ENCODE measurements at regions not wholly inside any gene's neighbourhood (a gene's known extent, or its start where the extent isn't known, plus 50 kb on each side); places are given as distances from the start of the nearest gene placed in this dataset.

DNA sequence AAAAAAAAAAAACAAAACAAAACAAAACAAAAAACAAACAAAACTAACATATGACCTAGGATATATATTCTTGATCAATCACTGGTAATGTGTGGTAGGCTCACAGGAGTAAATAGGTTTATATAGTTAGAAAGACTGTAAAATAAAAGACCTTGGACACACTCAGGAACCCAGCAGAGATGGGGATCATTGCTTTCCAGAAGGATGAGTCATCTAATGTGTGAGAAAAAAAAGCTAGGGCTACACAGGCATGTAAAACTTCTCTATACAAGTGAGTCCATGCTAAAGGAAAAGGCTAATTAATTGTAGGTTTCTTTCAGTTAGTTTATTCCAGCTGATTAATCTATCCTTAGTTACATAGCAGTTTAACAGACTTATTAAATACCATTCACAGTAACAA, 710.3 kb upstream of the ARPP21 start:
- no peak for DNase-seq

- no peak for DNase-seq
Measured at GRCh38 chr3:34934660-34935059, 704.7 kb upstream of the ARPP21 start.

DNA sequence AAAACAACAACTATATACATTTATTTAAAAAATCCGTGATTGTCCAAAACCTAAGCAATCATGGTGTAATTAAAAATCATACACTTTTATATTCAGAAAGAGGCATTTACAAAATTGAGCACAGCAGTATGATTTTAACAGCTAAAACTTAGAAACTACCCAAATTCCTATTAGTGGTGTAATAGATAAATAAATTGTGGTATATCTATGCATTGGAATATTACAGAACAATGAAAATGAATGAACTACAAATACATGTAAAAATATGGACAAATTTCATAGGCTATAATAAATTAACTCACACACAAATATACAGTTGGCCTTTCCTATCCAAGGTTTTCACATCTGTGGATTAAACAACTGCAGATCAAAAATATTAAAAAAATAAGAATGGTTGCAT, 700.5 kb upstream of the ARPP21 start:
- no peak for DNase-seq

DNA sequence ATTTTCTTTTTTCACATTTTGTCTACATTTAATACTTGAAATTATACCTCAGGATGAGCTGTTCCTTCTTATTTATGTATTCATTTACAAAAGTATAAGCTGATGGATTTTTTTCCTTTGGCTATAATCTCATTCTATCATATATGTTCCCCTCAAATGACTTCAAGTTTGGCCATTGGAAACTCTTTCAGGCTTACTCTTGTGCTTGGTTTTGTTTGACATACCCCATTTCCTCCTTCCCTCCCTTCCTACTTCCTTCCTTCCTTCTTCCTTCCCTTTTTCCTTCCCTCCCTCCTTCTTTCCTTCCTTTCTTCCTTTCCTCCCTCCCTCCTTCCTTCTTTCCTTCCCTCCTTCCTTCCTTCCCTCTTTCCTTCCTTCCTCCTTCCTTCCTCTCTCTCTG, 697.1 kb upstream of the ARPP21 start:
- no peak for DNase-seq

GRCh38 chr3:34947834-34948233, 691.5 kb upstream of the ARPP21 start:
- no peak for DNase-seq

DNA sequence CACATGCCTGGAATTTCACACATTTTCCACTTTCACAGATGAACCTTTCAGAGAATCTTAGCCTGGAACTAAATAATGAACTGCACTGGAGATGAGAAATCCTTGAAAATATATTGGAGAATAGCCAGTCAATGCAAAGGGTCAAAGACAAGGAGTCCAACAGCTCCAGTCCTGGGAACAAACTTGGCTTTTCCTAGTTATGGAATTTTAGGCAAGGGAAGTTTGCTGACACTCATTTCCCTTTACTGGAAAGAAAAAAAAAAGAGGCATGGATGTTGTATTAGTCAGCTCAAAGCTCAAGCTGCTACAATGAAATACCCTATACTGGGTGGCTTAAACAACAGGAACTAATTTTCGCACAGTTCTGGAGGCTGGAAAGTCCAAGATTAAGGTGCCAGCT, 690.8 kb upstream of the ARPP21 start:
- DNase-seq: no peak

DNA sequence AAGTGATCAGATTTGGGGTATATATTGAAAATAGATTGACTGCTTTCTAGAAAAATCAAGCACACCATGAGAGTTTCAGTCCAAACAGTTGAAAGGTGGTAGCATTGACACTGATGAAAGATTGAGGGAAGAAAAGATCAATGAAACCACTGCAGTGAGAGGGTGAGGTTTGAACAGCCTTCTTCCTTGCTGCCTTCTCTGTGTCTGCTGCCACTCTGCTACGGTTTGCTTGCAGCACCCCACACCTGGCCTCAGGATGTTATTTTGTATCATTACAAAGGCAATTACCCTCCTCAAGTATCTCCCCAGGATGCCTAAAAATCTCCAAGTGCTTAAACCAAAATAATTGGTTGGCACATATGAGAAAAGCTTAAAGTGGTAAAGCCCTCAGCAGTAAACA, 683.6 kb upstream of the ARPP21 start:
- no peak for DNase-seq

DNA sequence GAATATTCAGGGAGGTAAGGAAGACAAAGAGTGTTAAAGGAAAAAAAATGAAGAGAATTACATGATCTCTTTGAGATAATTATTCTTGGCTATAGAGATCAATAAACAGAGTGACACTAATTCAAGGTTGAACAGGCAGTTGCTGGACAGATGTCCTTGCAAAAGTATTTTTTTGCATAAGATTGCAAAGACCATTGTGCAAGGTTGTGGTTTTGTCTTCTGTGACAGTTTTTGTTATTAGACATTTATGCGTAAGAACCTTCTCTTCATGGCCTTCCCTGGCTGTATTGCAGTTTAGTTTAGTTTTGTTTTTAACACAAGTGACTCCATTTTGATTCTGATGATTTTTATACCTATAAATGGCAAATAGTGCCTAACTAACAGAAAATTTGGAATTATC, 682.8 kb upstream of the ARPP21 start:
- no peak for DNase-seq

DNA sequence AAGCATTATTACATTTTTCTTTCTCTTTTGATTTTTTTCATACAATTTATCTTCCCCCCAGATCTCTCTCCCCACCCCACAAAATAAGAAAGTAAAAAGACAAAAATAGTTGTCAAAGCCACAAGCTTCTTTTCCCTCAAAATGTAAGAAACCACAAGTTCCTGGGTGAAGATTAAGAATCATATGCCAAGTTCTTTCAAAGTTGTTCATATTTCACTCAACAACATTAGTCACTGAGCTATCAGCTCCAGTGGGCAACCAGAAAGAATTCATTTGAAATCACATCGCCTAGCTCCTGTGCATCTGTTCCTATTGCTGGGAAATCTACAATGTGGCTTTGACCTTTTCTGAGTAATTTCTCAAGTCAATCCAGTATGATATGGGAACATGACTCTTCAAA, 681.6 kb upstream of the ARPP21 start:
- no peak for DNase-seq

DNA sequence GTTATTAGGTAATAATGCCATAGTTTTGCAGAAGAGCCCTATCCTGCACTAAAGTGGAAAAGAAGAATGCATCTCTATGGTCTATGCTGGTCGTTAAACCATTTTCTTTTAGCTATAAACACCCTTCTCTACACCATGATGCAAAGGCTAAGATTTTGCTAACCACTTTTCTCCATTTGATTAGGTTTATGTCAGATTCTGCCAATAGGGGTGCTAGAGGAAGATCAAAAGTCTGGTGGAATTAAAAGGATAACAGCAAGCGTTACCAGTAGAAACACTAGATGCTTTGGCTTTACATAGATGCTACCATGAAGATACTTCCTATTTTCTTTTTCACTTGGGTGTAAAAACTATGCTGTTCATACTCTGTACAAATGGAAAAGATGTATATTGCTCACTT, 669.8 kb upstream of the ARPP21 start:
- no peak for DNase-seq

DNA sequence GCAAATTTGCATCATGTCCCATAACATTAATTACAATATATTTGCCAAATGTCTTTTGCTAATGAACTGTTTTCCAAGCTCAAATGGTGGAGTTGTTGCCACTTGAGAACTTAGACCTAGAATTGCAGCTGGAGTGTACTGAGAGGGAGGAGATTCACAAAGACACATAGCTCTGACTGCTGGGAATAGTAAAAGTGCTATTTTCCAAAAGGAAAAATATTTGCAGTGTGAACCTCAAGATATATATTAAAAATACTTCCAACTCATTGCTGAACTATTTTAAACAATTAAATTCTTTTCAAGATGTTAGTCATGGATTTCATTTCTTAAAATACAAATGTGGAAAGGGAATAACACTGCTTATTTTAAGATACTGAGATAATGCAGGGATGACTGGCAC, 666.8 kb upstream of the ARPP21 start:
- DNase-seq: no peak

DNA sequence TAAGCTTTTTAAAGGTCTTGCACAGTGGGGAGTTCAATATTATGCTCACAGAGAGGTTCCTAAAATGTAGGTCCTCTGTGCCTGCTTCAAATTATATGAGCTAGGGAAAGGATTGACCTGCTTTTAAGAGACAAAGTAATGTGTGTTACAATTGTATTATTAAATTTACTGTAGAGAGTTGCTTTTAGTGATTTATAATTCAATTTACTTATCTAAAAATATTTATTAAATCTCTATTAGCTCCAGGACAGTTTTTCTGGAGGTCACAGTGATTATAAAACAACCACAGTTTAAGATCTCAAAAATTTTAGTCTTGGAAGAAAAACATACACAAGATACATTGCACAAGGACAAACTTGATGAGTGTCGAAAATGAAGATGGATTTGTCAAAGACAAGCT, 665.7 kb upstream of the ARPP21 start:
- DNase-seq: no peak

DNA sequence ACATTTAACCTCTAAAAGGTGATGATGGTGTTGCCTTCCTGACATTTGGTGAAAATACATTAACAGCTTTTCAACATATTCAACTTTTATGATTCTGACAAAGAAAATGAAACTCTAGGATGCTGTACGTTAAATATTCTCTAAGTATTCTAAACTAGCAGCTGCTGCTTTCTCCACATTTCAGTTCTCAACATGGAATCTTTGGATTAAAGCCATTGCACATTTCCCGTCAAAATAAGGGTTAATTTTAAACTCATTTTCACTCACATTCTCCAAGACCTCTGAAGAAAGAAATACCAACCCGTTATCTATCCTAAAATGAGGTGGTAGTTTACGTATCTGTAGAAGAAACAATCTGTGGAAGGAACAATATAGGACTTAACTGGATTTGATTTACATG, 655.7 kb upstream of the ARPP21 start:
- DNase-seq: no peak

- DNase-seq: no peak
Measured at GRCh38 chr3:34988296-34988695, 651.0 kb upstream of the ARPP21 start.

- no peak for DNase-seq
Measured at GRCh38 chr3:34995796-34996430, 643.4 kb upstream of the ARPP21 start.

DNA sequence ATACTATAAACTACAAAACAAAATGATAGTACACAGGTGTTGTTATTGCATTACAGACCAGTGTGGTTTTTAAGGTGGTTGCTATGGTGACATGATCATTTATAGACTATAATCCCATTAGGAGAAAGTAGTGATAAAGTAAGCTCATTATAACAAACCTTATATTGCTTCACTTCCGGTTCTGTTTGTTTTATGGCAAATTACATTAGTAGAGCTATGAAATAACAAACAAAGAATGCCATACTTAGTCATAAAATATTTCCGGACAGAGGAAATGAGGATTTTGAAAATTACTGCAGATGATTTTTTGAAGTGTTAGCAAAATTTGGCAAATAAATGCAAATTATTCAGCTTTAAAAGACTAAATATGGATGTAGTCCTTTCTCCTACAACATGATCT, 640.4 kb upstream of the ARPP21 start:
- no peak for DNase-seq

DNA sequence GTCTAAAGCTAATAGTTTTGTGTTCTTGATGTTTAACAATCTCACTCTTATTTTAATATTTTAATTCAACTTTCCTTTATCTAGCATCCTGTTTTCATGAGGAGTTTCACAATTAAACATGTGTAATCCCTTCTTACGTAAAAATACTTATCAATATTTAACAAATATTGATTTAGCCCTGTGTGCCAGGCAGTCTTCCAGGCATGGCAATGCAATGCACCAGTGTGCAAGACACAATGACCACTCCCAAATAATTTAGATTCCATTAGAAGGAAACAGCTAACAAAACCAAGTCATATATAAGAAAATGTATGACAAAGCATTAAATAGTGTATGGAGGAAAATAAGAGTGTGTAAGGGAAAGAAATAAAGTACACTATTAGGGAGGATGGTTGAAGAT, 627.1 kb upstream of the ARPP21 start:
- no peak for DNase-seq

DNA sequence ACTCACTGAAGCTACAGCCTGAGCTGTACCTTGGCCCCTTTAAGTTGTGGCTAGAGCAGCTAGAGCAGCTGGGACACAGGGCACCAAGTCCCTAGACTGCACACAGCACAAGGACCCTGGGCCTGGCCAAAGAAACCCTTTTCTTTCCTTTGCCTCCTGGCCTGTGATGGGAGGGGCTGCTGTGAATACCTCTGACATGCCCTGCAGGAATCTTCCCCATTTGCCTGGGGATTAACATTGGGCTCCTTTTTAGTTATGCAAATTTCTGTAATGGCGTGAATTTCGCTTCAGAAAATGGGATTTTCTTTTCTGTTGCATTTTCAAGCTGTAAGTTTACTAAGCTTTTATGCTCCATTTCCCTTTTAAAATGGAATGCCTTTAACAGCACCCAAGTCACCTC, 611.2 kb upstream of the ARPP21 start:
- no peak for DNase-seq

DNA sequence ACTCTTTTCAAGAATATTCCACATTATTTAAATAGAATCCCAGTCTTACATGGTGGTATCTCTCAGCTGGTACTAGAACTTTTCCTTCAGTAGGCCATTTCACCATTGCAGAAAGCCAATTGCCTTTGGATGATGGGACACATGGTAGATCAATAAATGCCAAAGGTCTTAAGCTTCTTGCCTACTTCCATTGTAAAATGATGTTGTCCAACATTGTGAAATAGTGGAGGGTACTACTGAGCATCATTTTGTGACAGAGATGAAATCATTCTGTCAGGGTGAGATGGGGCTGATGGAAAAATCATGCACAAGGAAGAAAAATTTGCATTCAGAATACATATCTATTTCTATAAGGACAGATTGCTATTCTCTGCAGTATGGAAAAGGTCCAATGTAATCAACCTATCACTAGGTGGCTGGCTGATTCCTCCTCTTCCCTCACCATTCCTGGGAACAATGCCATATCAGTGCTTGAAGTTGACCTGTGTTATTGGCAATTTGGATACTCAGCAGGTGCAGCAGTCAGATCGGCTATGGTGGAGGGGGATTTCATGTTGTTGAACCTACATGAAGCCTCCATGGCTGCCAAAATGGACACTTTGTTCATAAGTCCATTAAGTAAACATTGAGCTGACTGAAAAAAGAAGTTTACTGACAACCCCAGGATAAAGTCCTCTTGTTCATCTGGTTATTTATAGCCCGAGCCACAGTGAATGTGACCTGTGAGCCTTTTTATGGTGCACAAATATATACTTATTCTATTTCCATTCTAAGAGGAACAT, 596.9 kb upstream of the ARPP21 start:
- DNase-seq: no peak

GRCh38 chr3:35043040-35043439, 596.3 kb upstream of the ARPP21 start:
- DNase-seq: no peak

DNA sequence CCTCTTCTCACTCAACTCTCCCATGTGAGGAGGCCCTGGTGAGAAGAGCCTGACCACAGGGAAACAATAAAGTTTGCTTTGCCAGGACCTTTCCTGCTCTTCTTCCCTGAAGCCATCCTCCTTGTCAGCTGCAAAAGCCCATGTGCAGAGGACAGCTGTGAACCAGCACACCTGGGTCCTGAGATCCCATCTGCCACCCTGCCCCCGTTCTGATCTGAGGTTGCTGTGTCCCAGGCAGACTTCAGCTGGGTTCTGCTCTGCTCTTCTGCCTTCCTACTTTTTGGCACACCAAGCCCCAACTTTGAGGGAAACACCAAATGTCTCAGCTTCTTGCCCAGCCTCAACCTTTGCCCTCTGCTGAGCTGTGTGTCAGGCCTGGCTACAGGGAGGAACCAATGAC, 595.1 kb upstream of the ARPP21 start:
- DNase-seq: no peak

DNA sequence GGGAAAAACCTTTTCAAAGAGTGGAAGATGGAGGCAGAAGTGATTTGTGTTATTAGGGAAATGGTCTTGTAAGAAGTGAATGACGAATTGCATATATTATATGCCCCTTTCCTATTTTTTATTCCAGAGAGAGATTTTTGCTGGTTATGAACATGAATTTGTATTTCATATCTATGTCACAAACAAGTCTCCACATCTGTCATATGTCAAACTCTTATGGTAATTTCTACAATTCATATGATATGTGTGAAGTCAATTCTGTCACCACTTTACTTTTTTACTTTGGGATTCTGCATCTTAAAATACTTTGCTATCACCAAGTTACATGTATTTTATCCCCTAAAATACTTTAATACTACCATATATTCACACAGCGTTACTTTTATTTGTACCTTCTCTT, 594.2 kb upstream of the ARPP21 start:
- no peak for DNase-seq

- DNase-seq: no peak
Measured at GRCh38 chr3:35064761-35065160, 574.6 kb upstream of the ARPP21 start.

GRCh38 chr3:35065891-35066290, 573.4 kb upstream of the ARPP21 start:
- DNase-seq: no peak

DNA sequence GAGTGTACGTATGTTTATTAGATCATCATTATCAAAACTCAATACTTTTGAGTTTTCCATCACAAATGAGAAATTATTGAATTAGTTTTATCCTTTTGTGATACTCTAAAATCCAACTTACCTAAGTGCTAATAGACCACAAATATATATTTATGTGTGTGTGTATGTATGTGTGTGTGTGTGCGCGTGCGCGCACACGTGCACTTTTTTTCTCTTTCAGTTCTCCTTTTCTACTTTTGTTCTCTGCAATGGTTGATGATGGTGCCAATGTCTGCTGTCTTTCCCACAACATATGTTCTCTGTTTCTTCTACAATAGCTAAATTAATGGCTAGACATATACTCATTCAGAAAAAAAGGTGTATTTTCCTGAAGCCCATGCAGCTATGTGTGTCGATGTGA, 571.6 kb upstream of the ARPP21 start:
- DNase-seq: no peak

All from stimulated activated CD4-positive, alpha-beta T cell treated with anti-CD3 and anti-CD28 coated beads, Interleukin-15, amount 100 ng/mL, for 24 hours (primary cell).